GM23248 (cell line): ENCODE measurements at regions not wholly inside any gene's neighbourhood (a gene's known extent, or its start where the extent isn't known, plus 50 kb on each side); places are given as distances from the start of the nearest gene placed in this dataset.

Experiments used
- EZH2 ChIP-seq: fragments of 200-600 bp; sonication (generic); IDR thresholded peaks from 2 replicates; pipeline ENCODE4 v1.6.1; 2018; ENCODE audit warnings: antibody characterized with exemption, mild to moderate bottlenecking; ENCODE audit not compliant: insufficient read depth, poor library complexity, severe bottlenecking
- EZH2phosphoT487 ChIP-seq: fragments of 200-600 bp; sonication (generic); IDR thresholded peaks from 2 replicates; pipeline ENCODE4 v1.6.1; 2018; ENCODE audit warnings: antibody characterized with exemption, moderate library complexity, mild to moderate bottlenecking, low read depth; ENCODE audit not compliant: insufficient read depth

DNA sequence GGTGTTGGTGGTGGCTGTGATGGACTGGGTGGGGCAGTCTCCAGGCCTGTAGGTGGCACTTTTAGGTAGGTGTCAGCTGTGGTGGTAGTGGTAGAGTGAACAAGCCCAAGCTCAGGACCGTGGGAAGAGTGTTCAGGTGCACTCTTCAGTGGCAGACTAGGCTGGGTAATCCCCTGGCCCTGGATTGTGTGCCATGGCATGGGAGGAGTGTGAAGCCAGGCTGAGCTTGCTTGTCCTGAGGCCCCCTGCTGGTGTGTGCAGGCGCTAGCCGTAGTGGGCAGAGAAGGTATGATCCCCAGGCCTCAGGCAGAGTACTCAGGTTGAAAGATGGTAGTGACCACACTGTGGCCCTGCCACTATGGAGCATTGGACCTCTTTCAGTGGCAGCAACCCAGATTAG, 850.3 kb downstream of the DSC3 start:
- no peak for TF ChIP-seq EZH2
- TF ChIP-seq EZH2phosphoT487 = no peak
